ENCODE measurements at regions not wholly inside any gene's neighbourhood (a gene's known extent, or its start where the extent isn't known, plus 50 kb on each side); places are given as distances from the start of the nearest gene placed in this dataset.

- Histone ChIP-seq H2AFZ (ENCODE audit: control insufficient read depth, low read depth, low read length) (no peak overlapping the region), H3K4me3 (no peak overlapping the region), H3K27me3 (replicated peaks in 1 of 2; ENCODE audit: control insufficient read depth in 2 of 2, insufficient read depth in 2 of 2, low read length in 1 of 2) (no peaks in the 10 kb centered on the region), H4K20me1 (ENCODE audit: control insufficient read depth, insufficient read depth) (no peaks in the 10 kb centered on the region), H3K4me2 (ENCODE audit: control insufficient read depth, insufficient read depth) (no peak overlapping the region), H3K4me1 (ENCODE audit: control insufficient read depth, insufficient read depth, low read length) (no peaks in the 10 kb centered on the region), H3K9me3 (replicated peaks; ENCODE audit: control insufficient read depth, insufficient read depth, low read length) (no peaks in the 10 kb centered on the region), H3K36me3 (ENCODE audit: control insufficient read depth in 2 of 2, insufficient read depth in 2 of 2, low read length in 1 of 2) (no peaks in the 10 kb centered on the region), H3K27ac (ENCODE audit: control insufficient read depth, insufficient read depth) (no peak overlapping the region), H3K79me2 (ENCODE audit: control insufficient read depth, insufficient read depth, low read length) (no peaks in the 10 kb centered on the region), H3K9ac (ENCODE audit: control insufficient read depth, insufficient read depth, low read length) (no peak overlapping the region)
- TF ChIP-seq CHD1 (IDR thresholded peaks at IDR 0.05; ENCODE audit: low read depth, low read length) (no peak), FOXM1 (IDR thresholded peaks at IDR 0.05; ENCODE audit: low read depth, low read length) (no peak), NRF1 (conservative IDR thresholded peaks at IDR 0.05; ENCODE audit: low read depth, low read length) (no peak), CREB1 (IDR thresholded peaks at IDR 0.05; ENCODE audit: low read depth) (no peak), MXI1 (IDR thresholded peaks at IDR 0.05; ENCODE audit: low read depth, low read length) (no peak), PAX8 (IDR thresholded peaks at IDR 0.05) (no peak), PAX5 (IDR thresholded peaks at IDR 0.05; ENCODE audit: borderline replicate concordance, low read depth, low read length) (no peak), HDAC6 (IDR thresholded peaks at IDR 0.05; ENCODE audit: unreplicated experiment) (no peak)
- no TSS peak for BruUV-seq (replicated peaks)
- WGBS (ENCODE audit: insufficient coverage, insufficient replicate concordance, low lambda C conversion rate, missing lambda C conversion rate), result 20% methylated on average over 1 of the region's 1 CpG
- CTCF ChIA-PET, result no interaction called here
- FAIRE-seq (no peak), ATAC-seq (no peak), DNase-seq (ENCODE audit: low read depth, low spot score) (no peak)
- RAD21 ChIA-PET (ENCODE audit: unreplicated experiment), result no interaction called here
- POLR2A ChIA-PET, result no interaction called here
- in situ Hi-C loops (cut with MboI), result no loop called here
- SMC1A ChIA-PET (ENCODE audit: uncharacterized antibody, unreplicated experiment), result interaction anchor here (0.6 kb wide), 1 partner anchor 170 kb away, joined by 3 read pairs; no protein-coding TSS in a partner anchor
- intact Hi-C loops (cut with micrococcal nuclease; ENCODE audit: unreplicated experiment), result no loop called here
Observed at GRCh38 chr1:63023637-63024036, 239.7 kb downstream of the ATG4C start.

DNA sequence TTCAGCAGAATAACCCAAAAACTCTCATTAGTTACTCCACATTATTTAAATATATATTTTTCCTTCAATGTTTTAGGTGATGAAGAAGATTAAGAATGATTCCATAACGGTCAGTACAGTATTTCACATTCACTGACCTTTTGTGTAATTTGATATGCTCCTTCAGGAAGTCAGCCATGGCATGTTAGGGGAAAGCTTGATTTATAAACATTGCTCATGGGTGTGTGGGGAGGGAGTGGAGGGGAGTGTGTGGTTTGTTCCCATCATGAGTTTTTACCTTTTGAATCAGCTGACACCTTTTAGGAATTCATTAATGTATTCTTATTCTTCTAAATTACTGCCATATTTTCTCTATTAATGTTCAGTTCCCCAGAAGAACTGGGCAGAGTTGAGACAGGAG, 240.2 kb downstream of the ATG4C start:
- Histone ChIP-seq H4K20me1 (ENCODE audit: control insufficient read depth, insufficient read depth) (no peaks in the 10 kb centered on the region), H3K4me2 (ENCODE audit: control insufficient read depth, insufficient read depth) (no peak overlapping the region), H3K36me3 (ENCODE audit: control insufficient read depth in 2 of 2, insufficient read depth in 2 of 2, low read length in 1 of 2) (no peaks in the 10 kb centered on the region), H3K79me2 (ENCODE audit: control insufficient read depth, insufficient read depth, low read length) (no peaks in the 10 kb centered on the region), H3K4me1 (ENCODE audit: control insufficient read depth, insufficient read depth, low read length) (no peaks in the 10 kb centered on the region), H3K4me3 (no peak overlapping the region), H2AFZ (ENCODE audit: control insufficient read depth, low read depth, low read length) (no peak overlapping the region), H3K9ac (ENCODE audit: control insufficient read depth, insufficient read depth, low read length) (no peak overlapping the region), H3K27me3 (replicated peaks in 1 of 2; ENCODE audit: control insufficient read depth in 2 of 2, insufficient read depth in 2 of 2, low read length in 1 of 2) (no peaks in the 10 kb centered on the region), H3K27ac (ENCODE audit: control insufficient read depth, insufficient read depth) (no peak overlapping the region), H3K9me3 (replicated peaks; ENCODE audit: control insufficient read depth, insufficient read depth, low read length) (no peaks in the 10 kb centered on the region)
- no peak for ATAC-seq
- BruUV-seq (replicated peaks), result no TSS peak
- FAIRE-seq, result no peak
- no peak for DNase-seq (ENCODE audit: low read depth, low spot score)
- 0% methylated on average over 1 of the region's 1 CpG for WGBS (ENCODE audit: insufficient coverage, insufficient replicate concordance, low lambda C conversion rate, missing lambda C conversion rate)
- POLR2A ChIA-PET, result no interaction called here
- CTCF ChIA-PET, result no interaction called here
- in situ Hi-C loops (cut with MboI), result no loop called here
- SMC1A ChIA-PET (ENCODE audit: uncharacterized antibody, unreplicated experiment), result no interaction called here
- RAD21 ChIA-PET (ENCODE audit: unreplicated experiment), result no interaction called here
- intact Hi-C loops (cut with micrococcal nuclease; ENCODE audit: unreplicated experiment), result no loop called here
- TF ChIP-seq TCF3 (IDR thresholded peaks at IDR 0.05; ENCODE audit: borderline replicate concordance, insufficient read depth, low read depth, low read length) (no peak), MYB (IDR thresholded peaks at IDR 0.05; ENCODE audit: borderline replicate concordance, low read depth, low read length) (no peak), RFX5 (IDR thresholded peaks at IDR 0.05; ENCODE audit: low read depth, low read length) (no peak), HDAC6 (IDR thresholded peaks at IDR 0.05; ENCODE audit: unreplicated experiment) (no peak), FOXK2 (IDR thresholded peaks at IDR 0.05) (no peak), RCOR1 (conservative IDR thresholded peaks at IDR 0.05; ENCODE audit: low read depth, low read length) (no peak), SUPT20H (IDR thresholded peaks at IDR 0.05; ENCODE audit: borderline replicate concordance, control insufficient read depth, low read depth, low read length) (no peak), EGR1 (IDR thresholded peaks at IDR 0.05; ENCODE audit: borderline replicate concordance in 1 of 2, low read depth in 2 of 2, low read length in 2 of 2) (no peak), CBX5 (IDR thresholded peaks at IDR 0.05; ENCODE audit: low read depth) (no peak), MTA2 (IDR thresholded peaks at IDR 0.05; ENCODE audit: low read depth) (no peak), CREM (IDR thresholded peaks at IDR 0.05; ENCODE audit: low read depth) (no peak), NFYB (IDR thresholded peaks at IDR 0.05; ENCODE audit: insufficient read depth, low read depth, low read length) (no peak)
- TF ChIP-seq, protein P1, sequence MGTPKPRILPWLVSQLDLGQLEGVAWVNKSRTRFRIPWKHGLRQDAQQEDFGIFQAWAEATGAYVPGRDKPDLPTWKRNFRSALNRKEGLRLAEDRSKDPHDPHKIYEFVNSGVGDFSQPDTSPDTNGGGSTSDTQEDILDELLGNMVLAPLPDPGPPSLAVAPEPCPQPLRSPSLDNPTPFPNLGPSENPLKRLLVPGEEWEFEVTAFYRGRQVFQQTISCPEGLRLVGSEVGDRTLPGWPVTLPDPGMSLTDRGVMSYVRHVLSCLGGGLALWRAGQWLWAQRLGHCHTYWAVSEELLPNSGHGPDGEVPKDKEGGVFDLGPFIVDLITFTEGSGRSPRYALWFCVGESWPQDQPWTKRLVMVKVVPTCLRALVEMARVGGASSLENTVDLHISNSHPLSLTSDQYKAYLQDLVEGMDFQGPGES (IDR thresholded peaks at IDR 0.05), result no peak
- TF ChIP-seq, protein P2, sequence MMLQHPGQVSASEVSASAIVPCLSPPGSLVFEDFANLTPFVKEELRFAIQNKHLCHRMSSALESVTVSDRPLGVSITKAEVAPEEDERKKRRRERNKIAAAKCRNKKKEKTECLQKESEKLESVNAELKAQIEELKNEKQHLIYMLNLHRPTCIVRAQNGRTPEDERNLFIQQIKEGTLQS (IDR thresholded peaks at IDR 0.05; ENCODE audit: borderline replicate concordance, extremely low read depth, low read depth, low read length), result no peak
